ENCODE measurements at regions not wholly inside any gene's neighbourhood (a gene's known extent, or its start where the extent isn't known, plus 50 kb on each side); places are given as distances from the start of the nearest gene placed in this dataset.
"Not testable (repeated sequence)": the region's sequence is repeated elsewhere in the genome, so short reads cannot be mapped to it uniquely, and the experiment has no call there.

- Histone ChIP-seq H3K4me3 (ENCODE audit: low read length) (peak overlapping the region; percentile 52), H3K27ac (ENCODE audit: low read length) (peak overlapping the region; percentile 56), H3K27me3 (ENCODE audit: insufficient read depth, low read length) (no peaks in the 10 kb centered on the region), H3K4me1 (ENCODE audit: insufficient read depth, low read length) (peaks cover 54% of the 10 kb centered on the region), H3K9me3 (ENCODE audit: insufficient read depth, low read depth, low read length) (no peaks in the 10 kb centered on the region), H3K9ac (ENCODE audit: low read depth, low read length) (peak overlapping the region; percentile 71; the same call in 1 of the 2 replicates), H3K36me3 (ENCODE audit: insufficient read depth, low read depth, low read length) (no peaks in the 10 kb centered on the region)
Observed at GRCh38 chr15:92819278-92820235, 80.6 kb upstream of the CHD2 start.

GRCh38 chr15:92820236-92821021, 79.7 kb upstream of the CHD2 start:
- H3K4me1 ChIP-seq (ENCODE audit: insufficient read depth, low read length) = peaks cover 57% of the 10 kb centered on the region
- H3K27ac ChIP-seq (ENCODE audit: low read length) = peak overlapping the region; percentile 56
- peak overlapping the region; percentile 52 for H3K4me3 ChIP-seq (ENCODE audit: low read length)
- no peaks in the 10 kb centered on the region for H3K36me3 ChIP-seq (ENCODE audit: insufficient read depth, low read depth, low read length)
- H3K27me3 ChIP-seq (ENCODE audit: insufficient read depth, low read length) = no peaks in the 10 kb centered on the region
- H3K9ac ChIP-seq (ENCODE audit: low read depth, low read length) = peak overlapping the region; percentile 71; the same call in 1 of the 2 replicates
- H3K9me3 ChIP-seq (ENCODE audit: insufficient read depth, low read depth, low read length) = no peaks in the 10 kb centered on the region

- Histone ChIP-seq H3K36me3 (ENCODE audit: insufficient read depth, low read depth, low read length) (no peaks in the 10 kb centered on the region), H3K9ac (ENCODE audit: low read depth, low read length) (peak overlapping the region; percentile 43; the same call in 1 of the 2 replicates), H3K4me1 (ENCODE audit: insufficient read depth, low read length) (peaks cover 57% of the 10 kb centered on the region), H3K4me3 (ENCODE audit: low read length) (peak overlapping the region; percentile 45; the same call in 1 of the 2 replicates), H3K9me3 (ENCODE audit: insufficient read depth, low read depth, low read length) (no peaks in the 10 kb centered on the region), H3K27ac (ENCODE audit: low read length) (no peak overlapping the region), H3K27me3 (ENCODE audit: insufficient read depth, low read length) (no peaks in the 10 kb centered on the region)
Observed at GRCh38 chr15:92821491-92822116, 78.5 kb upstream of the CHD2 start.

DNA sequence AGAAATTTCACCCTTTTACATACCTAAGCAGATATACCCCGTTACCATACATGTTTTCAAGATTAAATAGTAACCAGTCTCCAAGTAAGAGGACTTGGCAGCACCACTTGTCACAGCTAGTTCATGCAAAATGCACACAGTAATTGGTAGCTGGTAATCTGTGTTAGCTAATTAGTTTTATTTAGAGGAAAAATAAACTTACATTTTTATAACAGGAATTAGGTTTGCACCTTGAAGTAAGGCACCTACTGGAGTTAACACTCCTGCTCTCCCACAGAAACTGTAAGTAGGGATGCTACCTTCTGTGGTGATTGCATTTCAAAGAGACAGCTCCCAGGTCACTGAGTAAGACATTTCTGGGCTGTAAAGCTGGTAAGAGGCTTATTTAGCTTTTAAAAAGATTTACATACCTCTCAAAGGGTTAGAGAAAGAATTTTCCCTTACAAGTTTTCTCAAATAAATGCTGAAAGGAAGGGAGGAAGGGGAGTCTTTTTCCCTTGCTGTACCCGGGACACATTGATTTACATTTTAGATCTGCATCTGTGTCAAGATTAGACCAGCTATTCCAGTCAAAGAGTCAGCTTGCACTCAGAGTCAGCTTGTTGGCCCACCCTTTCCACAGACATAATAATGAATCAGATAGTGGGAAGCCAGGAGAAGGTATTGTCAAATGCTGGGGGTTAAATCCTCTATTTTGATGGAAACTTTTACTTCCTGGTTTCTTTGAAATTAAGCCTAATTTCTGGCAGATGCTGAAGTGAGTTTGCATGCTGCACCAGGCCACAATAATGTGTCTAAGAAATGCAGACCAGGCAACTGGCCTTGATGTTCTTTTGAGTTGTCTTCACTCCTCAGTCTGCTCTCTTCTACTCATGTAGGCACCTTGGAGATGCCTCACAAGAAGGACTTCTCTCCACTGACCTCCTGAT, 77.6 kb upstream of the CHD2 start:
- Histone ChIP-seq H3K4me1 (ENCODE audit: insufficient read depth, low read length) (peaks cover 55% of the 10 kb centered on the region), H3K9ac (ENCODE audit: low read depth, low read length) (peak overlapping the region; percentile 43; the same call in 1 of the 2 replicates), H3K4me3 (ENCODE audit: low read length) (peak overlapping the region; percentile 45), H3K36me3 (ENCODE audit: insufficient read depth, low read depth, low read length) (no peaks in the 10 kb centered on the region), H3K9me3 (ENCODE audit: insufficient read depth, low read depth, low read length) (no peaks in the 10 kb centered on the region), H3K27me3 (ENCODE audit: insufficient read depth, low read length) (no peaks in the 10 kb centered on the region), H3K27ac (ENCODE audit: low read length) (no peak overlapping the region)

- no peak overlapping the region for H3K27ac ChIP-seq (ENCODE audit: low read length)
- no peaks in the 10 kb centered on the region for H3K9me3 ChIP-seq (ENCODE audit: insufficient read depth, low read depth, low read length)
- no peak overlapping the region for H3K4me3 ChIP-seq (ENCODE audit: low read length)
- H3K27me3 ChIP-seq (ENCODE audit: insufficient read depth, low read length) = no peaks in the 10 kb centered on the region
- H3K9ac ChIP-seq (ENCODE audit: low read depth, low read length) = no peak overlapping the region
- H3K4me1 ChIP-seq (ENCODE audit: insufficient read depth, low read length) = peaks cover 39% of the 10 kb centered on the region
- H3K36me3 ChIP-seq (ENCODE audit: insufficient read depth, low read depth, low read length) = no peaks in the 10 kb centered on the region
Observed at GRCh38 chr15:92825985-92826384, 74.1 kb upstream of the CHD2 start.

GRCh38 chr15:92827991-92828390, 72.1 kb upstream of the CHD2 start:
- not testable (repeated sequence) for H3K4me3 ChIP-seq (ENCODE audit: low read length); H3K9ac ChIP-seq (ENCODE audit: low read depth, low read length); H3K9me3 ChIP-seq (ENCODE audit: insufficient read depth, low read depth, low read length); H3K36me3 ChIP-seq (ENCODE audit: insufficient read depth, low read depth, low read length); H3K27me3 ChIP-seq (ENCODE audit: insufficient read depth, low read length); H3K27ac ChIP-seq (ENCODE audit: low read length)
- peaks cover 37% of the 10 kb centered on the region for H3K4me1 ChIP-seq (ENCODE audit: insufficient read depth, low read length)

DNA sequence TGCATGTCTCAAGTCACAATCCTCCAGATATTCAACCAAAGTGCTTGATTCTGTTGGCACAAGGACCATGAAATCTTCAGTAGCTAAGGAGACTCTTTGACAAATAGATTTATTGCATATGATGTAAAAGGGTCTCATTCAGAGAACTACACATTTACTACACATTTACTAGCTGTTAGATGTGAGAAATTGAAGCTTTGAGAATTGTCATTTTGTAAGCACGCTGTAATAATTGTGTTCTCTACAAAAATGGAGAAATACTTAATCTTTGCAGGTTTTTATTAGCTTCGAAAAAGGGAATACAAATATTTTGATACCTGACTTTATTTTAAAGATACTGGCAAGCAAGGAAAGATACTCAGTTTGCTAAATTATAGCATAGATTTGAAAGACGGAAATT, 70.2 kb upstream of the CHD2 start:
- Histone ChIP-seq H3K4me1 (ENCODE audit: insufficient read depth, low read length) (peaks cover 33% of the 10 kb centered on the region), H3K36me3 (ENCODE audit: insufficient read depth, low read depth, low read length) (no peaks in the 10 kb centered on the region), H3K9ac (ENCODE audit: low read depth, low read length) (no peak overlapping the region), H3K27me3 (ENCODE audit: insufficient read depth, low read length) (no peaks in the 10 kb centered on the region), H3K9me3 (ENCODE audit: insufficient read depth, low read depth, low read length) (no peaks in the 10 kb centered on the region), H3K4me3 (ENCODE audit: low read length) (no peak overlapping the region), H3K27ac (ENCODE audit: low read length) (peak overlapping the region; percentile 70)

DNA sequence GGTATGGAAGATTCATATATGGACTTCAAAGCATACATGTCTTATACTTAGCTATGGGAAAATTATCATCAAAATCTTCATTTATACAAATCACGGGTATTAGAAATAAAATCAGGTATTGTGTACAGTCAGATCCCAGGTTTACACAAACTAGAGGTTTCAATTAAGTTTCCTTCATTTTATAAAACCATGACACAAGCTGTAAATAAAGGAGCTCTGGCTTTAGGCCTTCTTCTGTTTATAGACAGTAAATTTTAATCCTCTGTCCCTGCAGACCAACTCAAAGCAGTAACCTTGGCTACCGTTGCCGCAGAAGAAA, 68.8 kb upstream of the CHD2 start:
- Histone ChIP-seq H3K27ac (ENCODE audit: low read length) (peak overlapping the region; percentile 56), H3K4me1 (ENCODE audit: insufficient read depth, low read length) (peaks cover 31% of the 10 kb centered on the region), H3K27me3 (ENCODE audit: insufficient read depth, low read length) (no peaks in the 10 kb centered on the region), H3K9ac (ENCODE audit: low read depth, low read length) (peak overlapping the region; percentile 70; the same call in 1 of the 2 replicates), H3K36me3 (ENCODE audit: insufficient read depth, low read depth, low read length) (no peaks in the 10 kb centered on the region), H3K4me3 (ENCODE audit: low read length) (peak overlapping the region; percentile 47), H3K9me3 (ENCODE audit: insufficient read depth, low read depth, low read length) (no peaks in the 10 kb centered on the region)

GRCh38 chr15:92831655-92832328, 68.3 kb upstream of the CHD2 start:
- Histone ChIP-seq H3K27me3 (ENCODE audit: insufficient read depth, low read length) (no peaks in the 10 kb centered on the region), H3K36me3 (ENCODE audit: insufficient read depth, low read depth, low read length) (no peaks in the 10 kb centered on the region), H3K4me1 (ENCODE audit: insufficient read depth, low read length) (peaks cover 31% of the 10 kb centered on the region), H3K9me3 (ENCODE audit: insufficient read depth, low read depth, low read length) (no peaks in the 10 kb centered on the region), H3K27ac (ENCODE audit: low read length) (peak overlapping the region; percentile 93), H3K9ac (ENCODE audit: low read depth, low read length) (peak overlapping the region; percentile 81; the same call in 1 of the 2 replicates), H3K4me3 (ENCODE audit: low read length) (peak overlapping the region; percentile 55)

DNA sequence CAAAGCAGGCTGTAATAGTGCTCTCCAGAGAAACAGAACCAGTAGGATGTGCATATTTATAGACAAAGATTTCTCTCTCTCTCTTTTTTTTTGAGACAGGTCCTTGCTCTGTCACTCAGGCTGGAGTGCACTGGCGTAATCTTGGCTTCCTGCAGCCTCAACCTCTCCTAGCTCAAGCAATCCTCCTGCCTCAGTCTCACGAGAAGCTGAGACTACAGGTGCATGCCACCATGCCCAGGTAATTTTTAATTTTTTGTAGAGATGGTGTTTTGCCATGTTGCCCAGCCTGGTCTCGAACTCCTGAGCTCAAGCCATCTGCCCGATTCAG, 67.1 kb upstream of the CHD2 start:
- no peak overlapping the region for H3K4me3 ChIP-seq (ENCODE audit: low read length)

More for the DNA sequence above, 67.1 kb upstream of the CHD2 start:
- Histone ChIP-seq H3K9ac (ENCODE audit: low read depth, low read length) (peak overlapping the region; percentile 81; the same call in 1 of the 2 replicates), H3K4me1 (ENCODE audit: insufficient read depth, low read length) (peaks cover 31% of the 10 kb centered on the region), H3K27me3 (ENCODE audit: insufficient read depth, low read length) (no peaks in the 10 kb centered on the region), H3K9me3 (ENCODE audit: insufficient read depth, low read depth, low read length) (no peaks in the 10 kb centered on the region), H3K36me3 (ENCODE audit: insufficient read depth, low read depth, low read length) (no peaks in the 10 kb centered on the region), H3K27ac (ENCODE audit: low read length) (peak overlapping the region; percentile 93)
